IMR-90 (cell line): ENCODE measurements at regions not wholly inside any gene's neighbourhood (a gene's known extent, or its start where the extent isn't known, plus 50 kb on each side); places are given as distances from the start of the nearest gene placed in this dataset.

Experiments
- ATAC-seq: fragments of 200-7000 bp; cut with Tn5 transposase; 2 replicates; pipeline ENCODE4 v1.9.1; 2020; ENCODE audit warnings: low read depth, mild to moderate bottlenecking, moderate library complexity
- BruUV-seq: library from RNA; stranded (reverse); fragments of 400-500 nt; replicated peaks from 2 replicates; lab custom pipeline; 2021; lab: Mats Ljungman, UMichigan
- CTCF ChIA-PET: fragments of 300-600 bp; formaldehyde crosslinking; extraction: SDS; loops from one replicate; lab custom pipeline; 2021; ENCODE audit warnings: antibody characterized with exemption; lab: Yijun Ruan, JAX
- POLR2A ChIA-PET: fragments of 300-600 bp; sonication (Branson Sonifier 250); formaldehyde crosslinking; loops from one replicate; lab custom pipeline; 2022; ENCODE audit warnings: antibody characterized with exemption; ENCODE audit not compliant: unreplicated experiment; lab: Charles Lee
- DNase-seq: peaks from one replicate; pipeline ENCODE4 v3.0.0; 2013
- H2AFZ ChIP-seq: replicated peaks from 2 replicates; pipeline ENCODE3; 2013; ENCODE audit warnings: low read length, mild to moderate bottlenecking; ENCODE audit not compliant: poor library complexity
- H2AK5ac ChIP-seq: 2 replicates; pipeline ENCODE4 v1.6.1; 2013; ENCODE audit warnings: low read depth, low read length, inconsistent platforms
- H2AK9ac ChIP-seq: replicated peaks from 2 replicates; pipeline ENCODE3; 2013; ENCODE audit warnings: mild to moderate bottlenecking, low read depth, low read length, moderate library complexity; ENCODE audit not compliant: poor library complexity
- H2BK120ac ChIP-seq: 2 replicates; pipeline ENCODE4 v1.6.1; 2013; ENCODE audit warnings: low read depth, low read length, inconsistent platforms
- H2BK15ac ChIP-seq: 3 replicates; pipeline ENCODE4 v1.6.1; 2013; ENCODE audit warnings: low read depth, low read length, inconsistent platforms
- H2BK20ac ChIP-seq: 2 replicates; pipeline ENCODE4 v1.6.1; 2013; ENCODE audit warnings: low read depth, mild to moderate bottlenecking, inconsistent platforms, low read length, moderate library complexity
- H2BK5ac ChIP-seq: 2 replicates; pipeline ENCODE4 v1.6.1; 2013; ENCODE audit warnings: mild to moderate bottlenecking, low read depth, low read length, inconsistent platforms; ENCODE audit not compliant: poor library complexity, severe bottlenecking
- H3K14ac ChIP-seq: replicated peaks from 2 replicates; pipeline ENCODE4 v1.6.1; 2013; ENCODE audit warnings: low read depth, low read length, inconsistent platforms
- H3K18ac ChIP-seq: 2 replicates; pipeline ENCODE4 v1.6.1; 2013; ENCODE audit warnings: low read depth, low read length, control low read depth
- H3K23ac ChIP-seq: 2 replicates; pipeline ENCODE4 v1.6.1; 2013; ENCODE audit warnings: low read depth, low read length, inconsistent platforms
- H3K27ac ChIP-seq: 2 replicates; pipeline ENCODE4 v1.5.1; 2013; ENCODE audit warnings: mild to moderate bottlenecking, control low read depth, low read length; ENCODE audit not compliant: insufficient read depth
- H3K27me3 ChIP-seq: 2 replicates; pipeline ENCODE4 v1.6.1; 2013; ENCODE audit warnings: low read length; ENCODE audit not compliant: control insufficient read depth, insufficient read depth
- H3K36me3 ChIP-seq: 2 replicates; pipeline ENCODE4 v1.6.1; 2013; ENCODE audit warnings: low read length, mixed read lengths; ENCODE audit not compliant: control insufficient read depth, insufficient read depth
- H3K4ac ChIP-seq: 2 replicates; pipeline ENCODE4 v1.6.1; 2013; ENCODE audit warnings: low read depth, low read length, inconsistent platforms
- H3K4me1 ChIP-seq: 2 replicates; pipeline ENCODE4 v1.6.1; 2013; ENCODE audit warnings: low read length, mixed read lengths; ENCODE audit not compliant: control insufficient read depth, insufficient read depth
- H3K4me2 ChIP-seq: 2 replicates; pipeline ENCODE4 v1.6.1; 2013; ENCODE audit warnings: low read depth, mild to moderate bottlenecking, control low read depth, low read length, moderate library complexity
- H3K4me3 ChIP-seq: 2 replicates; pipeline ENCODE4 v1.5.1; 2013; ENCODE audit warnings: low read depth, mild to moderate bottlenecking, control low read depth, low read length, moderate library complexity; ENCODE audit not compliant: insufficient read depth
- H3K56ac ChIP-seq: 2 replicates; pipeline ENCODE4 v1.6.1; 2013; ENCODE audit warnings: low read length, inconsistent platforms; ENCODE audit not compliant: insufficient read depth; ENCODE audit errors: extremely low read depth
- H3K79me1 ChIP-seq, 2 experiments: 2 replicates each; pipeline ENCODE4 v1.6.1; 2013; ENCODE audit warnings: low read length in 2 of 2, inconsistent platforms in 1 of 2, low read depth in 1 of 2
- H3K9ac ChIP-seq: 2 replicates; pipeline ENCODE4 v1.6.1; 2013; ENCODE audit warnings: low read depth, low read length, control low read depth
- H3K9me1 ChIP-seq: 2 replicates; pipeline ENCODE4 v1.6.1; 2013; ENCODE audit warnings: low read length, inconsistent platforms; ENCODE audit not compliant: insufficient read depth
- H3K9me3 ChIP-seq: 2 replicates; pipeline ENCODE4 v1.6.1; 2013; ENCODE audit warnings: low read length; ENCODE audit not compliant: control insufficient read depth, insufficient read depth
- H4K20me1 ChIP-seq: 2 replicates; pipeline ENCODE4 v1.6.1; 2013; ENCODE audit warnings: low read length, inconsistent platforms; ENCODE audit not compliant: insufficient read depth
- H4K5ac ChIP-seq: 2 replicates; pipeline ENCODE4 v1.6.1; 2013; ENCODE audit warnings: mild to moderate bottlenecking, low read depth, low read length, control low read depth
- H4K8ac ChIP-seq, 2 experiments: 2 replicates each; pipeline ENCODE4 v1.6.1; 2013; ENCODE audit warnings: low read depth in 2 of 2, low read length in 2 of 2, control low read depth in 1 of 2, inconsistent platforms in 1 of 2
- H4K91ac ChIP-seq: 2 replicates; pipeline ENCODE4 v1.6.1; 2013; ENCODE audit warnings: low read depth, low read length, inconsistent platforms; ENCODE audit not compliant: insufficient read depth
- BHLHE40 ChIP-seq: fragments of 150-350 bp; IDR thresholded peaks from 2 replicates; pipeline ENCODE4 v1.6.1; 2016; ENCODE audit warnings: mild to moderate bottlenecking, low read depth, low read length
- CEBPB ChIP-seq: IDR thresholded peaks from 2 replicates; pipeline ENCODE4 v1.6.1; 2012; ENCODE audit warnings: low read depth, low read length, improper control_type of control experiment
- CHD1 ChIP-seq: IDR thresholded peaks from 2 replicates; pipeline ENCODE4 v1.6.1; 2012; ENCODE audit warnings: low read depth, low read length, improper control_type of control experiment
- FOS ChIP-seq: fragments of 150-350 bp; IDR thresholded peaks from 2 replicates; pipeline ENCODE4 v1.6.1; 2016; ENCODE audit warnings: low read depth, low read length
- NFE2L2 ChIP-seq: fragments of 150-350 bp; IDR thresholded peaks from 2 replicates; pipeline ENCODE4 v1.6.1; 2016; ENCODE audit warnings: low read depth, mild to moderate bottlenecking, low read length
- POLR2A ChIP-seq: IDR thresholded peaks from 2 replicates; pipeline ENCODE4 v1.6.1; 2012; ENCODE audit warnings: mild to moderate bottlenecking, low read depth, low read length
- RAD21 ChIP-seq: IDR thresholded peaks from 2 replicates; pipeline ENCODE4 v1.6.1; 2012; ENCODE audit warnings: low read length, improper control_type of control experiment
- RCOR1 ChIP-seq: IDR thresholded peaks from 2 replicates; pipeline ENCODE4 v1.6.1; 2012; ENCODE audit warnings: mild to moderate bottlenecking, low read length, improper control_type of control experiment; ENCODE audit not compliant: insufficient replicate concordance
- RFX5 ChIP-seq: IDR thresholded peaks from 2 replicates; pipeline ENCODE4 v1.8.0; 2012; ENCODE audit warnings: low read depth, mild to moderate bottlenecking, low read length, moderate library complexity
- SMC3 ChIP-seq: fragments of 150-350 bp; IDR thresholded peaks from 2 replicates; pipeline ENCODE4 v1.6.1; 2016; ENCODE audit warnings: low read depth, mild to moderate bottlenecking, antibody characterized with exemption, low read length, moderate library complexity
- dilution Hi-C: fragments of 300-500 bp; cut with HindIII; formaldehyde crosslinking; loops from one replicate; pipeline ENCODE4 v1.14.3; 2018; ENCODE audit warnings: low sequenced_read_pairs; ENCODE audit not compliant: unreplicated experiment
- in situ Hi-C: fragments of 300-500 bp; cut with MboI; formaldehyde crosslinking; loops from 3 replicates; pipeline ENCODE4 v1.14.3; 2019; ENCODE audit warnings: low sequenced_read_pairs, inconsistent platforms, mixed read lengths
- intact Hi-C: fragments of 100-400 bp; cut with micrococcal nuclease; formaldehyde crosslinking; loops from 2 replicates; pipeline ENCODE4 v1.10.0; 2022
- TF ChIP-seq, protein P1 (sequence below): conservative IDR thresholded peaks from 2 replicates; pipeline ENCODE4 v1.5.1; 2012; ENCODE audit warnings: mild to moderate bottlenecking, low read depth, low read length, improper control_type of control experiment

GRCh38 chr3:22859618-22860017 is 343.5 kb upstream of the UBE2E2 start:
- Histone ChIP-seq H3K9me3 (no peaks in the 10 kb centered on the region), H3K79me1 (no peaks in the 10 kb centered on the region), H2BK5ac (no peak overlapping the region), H3K27ac (no peak overlapping the region), H2AK5ac (no peak overlapping the region), H4K8ac (no peak overlapping the region), H4K5ac (no peak overlapping the region), H2AFZ (no peak overlapping the region), H3K56ac (no peak overlapping the region), H3K4me1 (no peaks in the 10 kb centered on the region), H4K20me1 (no peaks in the 10 kb centered on the region), H2BK120ac (no peak overlapping the region), H3K4me3 (no peak overlapping the region), H3K14ac (no peak overlapping the region), H2BK15ac (no peak overlapping the region), H3K4me2 (no peak overlapping the region), H4K91ac (no peak overlapping the region), H3K4ac (no peak overlapping the region), H3K18ac (no peak overlapping the region), H3K36me3 (no peaks in the 10 kb centered on the region), H2AK9ac (no peak overlapping the region), H3K27me3 (no peaks in the 10 kb centered on the region), H3K9ac (no peak overlapping the region), H2BK20ac (no peak overlapping the region), H3K9me1 (no peaks in the 10 kb centered on the region), H3K23ac (no peak overlapping the region)
- POLR2A ChIA-PET: no interaction called here
- no TSS peak for BruUV-seq
- DNase-seq: no peak
- ATAC-seq: no peak
- dilution Hi-C loops (no loop called here), intact Hi-C loops (no loop called here), in situ Hi-C loops (no loop called here)
- TF ChIP-seq FOS: no peak
- TF ChIP-seq SMC3: no peak
- no peak for TF ChIP-seq RCOR1
- TF ChIP-seq RFX5: no peak
- TF ChIP-seq POLR2A: no peak
- TF ChIP-seq, protein P1, sequence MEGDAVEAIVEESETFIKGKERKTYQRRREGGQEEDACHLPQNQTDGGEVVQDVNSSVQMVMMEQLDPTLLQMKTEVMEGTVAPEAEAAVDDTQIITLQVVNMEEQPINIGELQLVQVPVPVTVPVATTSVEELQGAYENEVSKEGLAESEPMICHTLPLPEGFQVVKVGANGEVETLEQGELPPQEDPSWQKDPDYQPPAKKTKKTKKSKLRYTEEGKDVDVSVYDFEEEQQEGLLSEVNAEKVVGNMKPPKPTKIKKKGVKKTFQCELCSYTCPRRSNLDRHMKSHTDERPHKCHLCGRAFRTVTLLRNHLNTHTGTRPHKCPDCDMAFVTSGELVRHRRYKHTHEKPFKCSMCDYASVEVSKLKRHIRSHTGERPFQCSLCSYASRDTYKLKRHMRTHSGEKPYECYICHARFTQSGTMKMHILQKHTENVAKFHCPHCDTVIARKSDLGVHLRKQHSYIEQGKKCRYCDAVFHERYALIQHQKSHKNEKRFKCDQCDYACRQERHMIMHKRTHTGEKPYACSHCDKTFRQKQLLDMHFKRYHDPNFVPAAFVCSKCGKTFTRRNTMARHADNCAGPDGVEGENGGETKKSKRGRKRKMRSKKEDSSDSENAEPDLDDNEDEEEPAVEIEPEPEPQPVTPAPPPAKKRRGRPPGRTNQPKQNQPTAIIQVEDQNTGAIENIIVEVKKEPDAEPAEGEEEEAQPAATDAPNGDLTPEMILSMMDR: no peak
- TF ChIP-seq NFE2L2: no peak
- TF ChIP-seq BHLHE40: no peak
- TF ChIP-seq CEBPB: no peak
- TF ChIP-seq RAD21: no peak
- no peak for TF ChIP-seq CHD1
- CTCF ChIA-PET: interaction anchor here (0.6 kb wide), 1 partner anchor 51 kb away, joined by 4 read pairs; no protein-coding TSS in a partner anchor
